Fibroblast of peridontal ligament (primary cell): ENCODE measurements at regions not wholly inside any gene's neighbourhood (a gene's known extent, or its start where the extent isn't known, plus 50 kb on each side); places are given as distances from the start of the nearest gene placed in this dataset.
A peak's percentile ranks its signal among the peaks of the same experiment; 100 is the strongest.
"Not testable (repeated sequence)": the region's sequence is repeated elsewhere in the genome, so short reads cannot be mapped to it uniquely, and the experiment has no call there.

Experiments used
- DNase-seq: peaks from one replicate; pipeline ENCODE4 v3.0.0-alpha.2; 2010; ENCODE audit errors: extremely low read depth

DNA sequence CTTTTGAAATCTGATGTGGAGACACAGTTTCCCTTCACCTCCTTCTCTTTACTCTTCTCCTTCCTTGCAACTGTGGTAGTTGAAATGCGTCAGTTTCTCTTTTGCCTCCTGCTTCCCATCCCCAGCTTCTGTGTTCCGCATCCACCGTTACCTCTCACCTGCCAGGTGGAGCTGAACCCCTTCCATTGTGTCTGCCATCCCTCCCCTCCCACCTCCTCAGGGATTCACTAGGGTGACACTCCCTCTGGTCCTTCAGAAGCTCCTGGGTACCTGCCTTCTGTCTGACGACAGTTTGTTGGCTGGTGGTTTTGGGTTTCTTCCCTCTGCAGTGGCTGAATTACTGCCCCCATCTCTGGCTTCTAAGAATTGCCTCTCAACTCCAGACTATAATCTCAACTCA lies 132.1 kb downstream of the SLC24A2 start:
- no peak for DNase-seq

DNA sequence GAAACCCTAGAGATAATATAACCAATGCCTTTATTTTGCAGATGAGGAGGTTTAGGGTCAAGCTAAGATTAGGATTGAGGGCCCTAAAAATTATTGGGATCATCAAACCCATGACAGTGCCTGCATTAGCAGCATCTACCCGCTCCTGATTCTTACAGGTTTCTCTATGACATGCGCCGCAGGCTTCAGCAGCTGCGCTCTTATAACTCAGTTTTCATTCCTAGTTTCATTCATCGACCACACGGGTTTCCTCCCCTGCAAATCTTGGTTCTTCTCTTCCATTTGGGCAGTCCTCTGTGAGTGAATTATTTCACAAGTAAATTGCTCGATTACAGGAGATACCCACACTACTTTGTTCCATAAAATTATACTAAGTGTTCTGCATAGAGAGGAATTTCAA lies 137.2 kb downstream of the SLC24A2 start:
- no peak for DNase-seq

DNA sequence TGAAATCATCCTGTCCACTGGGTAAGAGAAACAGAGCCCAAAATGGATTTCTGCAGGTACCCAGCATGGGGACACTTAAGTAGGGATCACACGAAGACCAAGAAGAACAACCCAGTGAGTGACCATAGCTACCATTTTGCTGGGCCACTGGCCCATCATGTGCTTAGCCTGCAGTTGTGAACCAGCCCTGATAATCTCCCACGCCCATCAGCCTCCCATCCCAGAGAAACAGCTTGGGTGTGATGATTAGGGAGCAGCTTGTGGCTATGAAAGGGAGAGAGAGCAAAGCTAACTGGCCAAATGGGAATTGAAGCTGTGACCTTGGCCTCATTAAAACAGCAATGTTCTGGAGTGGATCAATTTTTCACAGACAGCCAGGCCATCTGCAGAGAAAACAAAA lies 138.5 kb downstream of the SLC24A2 start:
- DNase-seq = no peak

DNA sequence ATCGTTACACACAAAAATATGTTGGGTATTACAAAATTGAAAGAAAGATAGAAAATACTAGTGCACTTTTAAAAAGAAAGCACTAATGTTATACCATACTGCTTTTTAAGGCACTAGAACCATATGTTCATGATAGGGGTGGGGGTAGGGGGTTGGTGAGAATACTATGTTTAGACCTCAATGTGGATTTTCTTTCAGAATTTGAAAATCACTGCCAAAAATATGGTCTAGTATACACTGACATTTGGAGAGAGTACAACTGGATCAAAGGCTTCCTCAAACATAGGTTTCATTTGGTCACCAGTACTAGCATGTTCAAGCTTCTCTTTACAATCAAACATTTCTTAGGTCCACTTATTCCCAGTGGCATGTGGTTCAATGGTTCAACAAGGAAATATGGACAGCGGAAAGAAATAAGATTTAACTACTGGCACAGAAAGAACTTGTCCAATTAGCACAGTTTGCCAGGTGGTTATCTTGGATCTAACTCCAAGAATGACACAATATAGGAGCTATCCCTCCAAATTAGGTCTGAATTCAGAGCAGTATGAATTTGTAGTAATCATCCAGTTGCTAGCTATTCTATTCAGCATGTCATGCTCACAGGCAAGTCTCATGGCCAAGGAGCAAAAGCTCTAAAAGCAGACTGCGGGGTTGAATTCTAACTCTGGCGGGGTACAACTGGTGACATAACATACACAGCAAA lies 139.3 kb downstream of the SLC24A2 start:
- DNase-seq = no peak

DNA sequence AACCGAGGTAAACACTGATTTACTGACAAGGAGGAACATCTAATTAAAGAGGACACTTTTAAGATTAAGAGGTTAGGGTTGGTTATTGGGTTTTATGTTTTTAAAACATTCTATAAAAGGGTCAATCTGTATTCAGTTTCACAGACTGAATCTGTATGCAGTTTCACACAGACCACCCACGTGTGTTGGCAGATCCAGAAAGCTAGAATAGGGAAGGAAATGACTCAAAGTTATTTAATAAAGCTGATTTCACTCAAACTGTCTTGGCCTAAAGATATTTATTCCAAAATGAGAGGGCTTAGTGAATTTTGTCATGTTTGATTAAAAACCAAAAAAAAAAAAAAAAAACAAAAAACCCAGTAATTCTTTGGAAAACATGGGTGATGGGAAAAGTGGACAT lies 140.2 kb downstream of the SLC24A2 start:
- DNase-seq = no peak

DNA sequence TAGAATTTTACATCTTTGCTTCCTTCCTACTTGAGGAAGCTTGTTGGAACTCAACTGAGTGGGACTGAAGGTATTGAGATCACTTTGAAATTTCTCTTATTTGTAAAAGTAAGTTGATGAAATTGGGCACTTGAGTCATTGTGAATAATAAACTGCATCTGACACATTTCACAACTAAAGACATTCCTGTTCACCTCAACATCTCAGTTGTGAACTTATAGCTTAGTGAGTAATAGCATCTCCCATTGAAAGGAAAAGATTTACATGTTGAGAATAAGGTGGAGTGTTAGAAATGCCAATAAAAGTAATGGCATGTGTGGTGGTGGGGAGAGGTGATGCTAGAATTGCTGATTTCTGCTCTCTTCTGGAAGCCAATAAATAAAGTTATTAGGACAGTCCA lies 145.0 kb downstream of the SLC24A2 start:
- DNase-seq = no peak

DNA sequence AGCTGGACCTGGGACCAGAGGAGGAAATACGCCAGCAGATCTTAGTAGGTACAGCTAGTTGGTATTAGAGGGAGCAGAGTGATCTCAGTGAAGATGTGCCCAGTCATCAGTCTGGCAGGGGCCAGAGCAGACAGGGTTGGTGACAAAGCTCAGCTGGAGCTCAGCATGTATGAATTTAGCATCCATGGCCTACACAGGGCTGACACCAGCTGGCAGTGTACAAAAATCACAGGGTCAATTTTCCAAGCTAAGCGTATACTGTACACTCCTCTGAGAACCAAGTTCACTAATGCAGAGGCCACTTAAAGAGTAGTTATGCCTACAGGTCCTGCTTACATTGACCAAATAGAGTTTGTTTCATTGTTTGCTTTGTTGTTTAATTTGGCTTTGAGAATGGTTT lies 146.6 kb downstream of the SLC24A2 start:
- DNase-seq = no peak

DNA sequence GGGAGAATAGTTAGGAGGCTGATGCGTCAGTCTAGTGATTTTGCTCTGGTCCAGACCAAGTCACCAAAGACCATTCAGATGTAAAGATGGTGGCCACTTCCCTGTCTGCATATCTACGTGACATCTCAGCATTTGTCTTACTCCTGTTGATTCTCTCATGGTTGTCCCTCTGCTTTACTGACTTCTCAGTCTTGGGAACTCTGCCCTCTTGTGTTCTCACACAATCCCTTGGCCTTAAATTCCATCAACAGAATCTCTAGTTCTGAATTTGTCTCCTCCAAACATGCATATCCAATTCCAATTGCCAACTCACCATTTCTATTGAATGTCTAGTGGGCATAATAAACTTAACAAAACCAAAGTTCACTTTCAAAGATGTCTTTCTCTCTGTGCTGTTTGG lies 147.8 kb downstream of the SLC24A2 start:
- DNase-seq = peak; percentile 2

DNA sequence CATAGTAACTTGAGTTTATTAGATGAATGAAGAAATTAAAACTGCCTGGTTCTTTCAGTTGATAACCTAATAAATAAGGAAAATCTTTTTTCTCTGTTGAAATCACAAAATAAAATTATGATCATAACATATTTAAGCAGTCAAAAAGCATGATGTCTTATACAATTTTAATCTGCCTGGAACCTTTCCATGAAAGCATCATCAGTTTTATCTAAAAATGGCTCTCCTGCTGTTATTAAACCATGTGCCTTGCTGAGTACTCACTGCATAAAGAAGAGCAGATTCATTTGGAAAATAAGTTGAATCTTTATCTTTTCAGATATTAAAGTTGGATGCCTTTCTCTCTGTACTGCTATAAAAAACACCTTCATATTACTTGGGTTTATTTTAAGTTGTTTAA lies 148.8 kb downstream of the SLC24A2 start:
- no peak for DNase-seq

DNA sequence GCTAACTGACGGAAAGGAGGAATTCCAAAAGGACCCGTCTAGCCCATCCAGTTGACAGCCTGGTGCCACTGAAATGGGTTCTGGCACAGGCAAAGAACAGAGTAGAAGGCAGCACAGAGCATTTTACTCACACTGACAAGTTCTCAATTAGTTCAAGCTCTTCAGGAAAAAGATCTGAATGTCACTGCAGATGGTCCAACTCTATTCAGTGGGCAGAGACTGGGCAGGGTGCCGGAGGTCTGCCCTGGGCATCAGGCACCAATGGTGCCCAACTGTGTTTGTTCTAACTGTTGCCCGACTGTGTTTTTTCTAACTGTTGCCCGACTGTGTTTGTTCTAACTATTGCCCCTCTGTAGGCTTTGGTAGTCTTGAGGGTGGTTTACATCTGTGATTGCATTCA lies 151.8 kb downstream of the SLC24A2 start:
- DNase-seq = no peak

DNA sequence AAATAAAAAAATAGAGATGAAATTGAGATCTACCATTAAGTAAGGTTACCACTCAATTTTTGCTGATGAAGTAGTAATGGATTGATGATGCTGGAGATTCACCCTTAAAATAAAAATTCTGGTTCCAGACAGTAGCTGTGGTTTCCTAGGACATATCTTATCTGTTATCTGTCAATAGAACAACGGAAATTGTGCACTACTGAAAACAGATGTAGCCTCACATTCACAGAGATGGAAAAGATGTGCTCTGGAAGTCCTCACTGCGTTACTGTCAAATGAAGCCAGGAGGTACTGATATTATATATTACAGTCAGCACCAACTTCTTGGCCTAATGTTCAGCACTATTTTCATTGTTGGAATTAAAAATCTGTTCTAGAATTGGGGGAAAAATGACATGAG lies 154.0 kb downstream of the SLC24A2 start:
- no peak for DNase-seq

DNA sequence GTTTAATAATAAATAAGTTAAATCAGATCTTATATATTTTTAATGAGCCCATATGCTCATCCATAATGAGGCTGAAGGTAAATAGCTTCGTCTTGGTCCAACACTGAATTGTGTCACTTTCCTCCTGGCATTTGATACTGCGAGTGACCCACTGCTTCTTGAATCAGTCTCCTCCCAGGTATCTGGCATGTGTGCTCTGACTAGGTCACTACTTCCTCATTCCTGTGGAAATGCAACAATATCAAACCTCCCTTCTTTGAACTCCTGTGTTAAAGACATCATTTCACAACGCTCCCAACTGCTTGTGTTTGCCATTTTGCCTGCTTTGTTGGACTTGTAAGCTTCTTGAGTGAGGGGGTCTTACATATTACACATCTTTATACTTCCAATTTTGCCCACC lies 157.7 kb downstream of the SLC24A2 start:
- DNase-seq = no peak

DNA sequence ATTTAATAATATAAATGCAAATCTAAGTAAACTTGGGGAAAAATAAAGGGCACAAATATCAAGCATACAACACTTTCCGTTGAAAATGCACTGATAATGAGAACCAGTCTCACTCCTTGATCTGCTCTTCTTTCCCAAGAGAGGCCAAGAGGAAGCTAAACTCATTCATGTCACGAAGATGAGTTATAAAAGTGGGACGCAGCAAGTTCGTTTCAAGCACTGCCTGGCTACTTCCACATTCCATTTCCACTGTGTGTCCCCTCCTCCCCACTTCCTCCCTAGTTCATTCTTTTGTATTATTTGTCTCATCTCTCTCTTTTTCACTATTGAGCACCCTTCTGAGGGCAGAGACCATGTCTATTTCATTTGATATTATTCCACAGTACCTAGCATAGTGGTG lies 158.1 kb downstream of the SLC24A2 start:
- no peak for DNase-seq

DNA sequence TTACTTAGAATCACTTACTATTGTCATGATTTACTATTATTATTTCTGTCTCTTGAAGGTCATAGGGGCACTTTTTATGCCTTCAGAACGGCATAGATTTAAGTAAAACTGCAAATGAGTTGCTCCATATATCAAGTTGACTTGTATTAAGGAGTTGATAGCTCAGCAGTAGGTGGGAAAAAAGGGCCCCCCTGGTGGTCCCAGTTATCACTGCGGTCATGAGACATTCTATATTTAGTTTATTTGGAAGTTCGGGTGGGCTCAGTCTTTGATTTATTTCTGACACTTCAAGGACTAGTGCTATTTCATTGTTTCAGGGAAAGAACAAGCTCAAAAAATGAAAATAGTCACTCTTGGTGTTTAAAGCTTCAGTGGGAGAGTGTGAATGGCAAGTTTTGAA lies 159.3 kb downstream of the SLC24A2 start:
- DNase-seq = no peak

DNA sequence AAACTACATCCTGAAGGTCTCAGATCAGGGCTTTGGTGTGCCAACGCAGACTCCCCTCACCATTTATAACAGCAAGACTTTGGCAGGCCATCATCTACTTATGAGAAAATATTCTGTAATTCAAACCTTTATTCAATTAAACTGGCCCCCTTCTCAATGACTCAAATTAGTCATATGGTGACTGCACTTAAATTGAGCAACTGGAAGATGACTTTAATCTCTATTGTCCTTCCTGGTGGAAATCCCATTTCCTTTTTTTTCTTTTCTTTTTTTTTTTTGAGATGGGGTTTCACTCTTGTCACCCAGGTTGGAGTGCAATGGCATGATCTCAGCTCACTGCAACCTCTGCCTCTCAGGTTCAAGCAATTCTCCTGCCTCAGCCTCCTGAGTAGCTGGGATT lies 163.4 kb downstream of the SLC24A2 start:
- not testable (repeated sequence) for DNase-seq

DNA sequence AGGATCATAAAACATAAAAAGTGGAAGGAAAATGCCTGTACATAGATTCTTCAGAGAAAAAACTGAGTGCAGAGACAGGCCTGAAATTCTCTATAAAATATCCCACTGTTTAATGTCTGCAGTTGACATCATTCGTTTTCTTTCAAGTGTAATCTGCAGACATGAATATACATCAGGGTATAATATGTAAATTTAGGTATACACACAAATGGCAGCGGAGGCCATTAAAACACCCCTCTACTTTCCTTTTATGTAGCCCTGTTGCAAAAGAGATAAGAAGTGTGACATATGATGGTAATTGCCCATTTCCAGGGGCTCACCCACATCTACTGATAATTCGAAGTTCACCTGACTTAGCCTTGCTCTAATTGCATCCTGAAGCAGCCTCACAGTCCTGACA lies 164.3 kb downstream of the SLC24A2 start:
- DNase-seq = no peak

DNA sequence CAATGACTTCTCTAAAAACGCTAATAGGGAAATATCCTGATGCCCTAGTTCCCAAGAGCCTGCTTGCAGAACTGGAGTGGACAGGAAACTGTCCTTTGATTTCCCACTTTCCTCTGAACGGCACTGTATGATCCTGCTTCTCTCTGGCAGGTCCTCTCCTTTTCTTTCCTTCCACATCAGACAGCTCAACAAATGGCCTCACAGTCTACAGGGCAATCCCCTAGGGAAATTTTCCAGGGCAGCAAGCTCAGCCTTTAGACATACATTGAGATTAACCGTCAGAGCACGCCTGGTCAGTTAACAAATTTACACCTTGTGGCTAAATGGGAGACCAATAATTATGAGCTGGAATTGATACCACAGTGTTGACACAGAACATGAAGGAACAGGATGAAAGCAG lies 164.9 kb downstream of the SLC24A2 start:
- DNase-seq = no peak

DNA sequence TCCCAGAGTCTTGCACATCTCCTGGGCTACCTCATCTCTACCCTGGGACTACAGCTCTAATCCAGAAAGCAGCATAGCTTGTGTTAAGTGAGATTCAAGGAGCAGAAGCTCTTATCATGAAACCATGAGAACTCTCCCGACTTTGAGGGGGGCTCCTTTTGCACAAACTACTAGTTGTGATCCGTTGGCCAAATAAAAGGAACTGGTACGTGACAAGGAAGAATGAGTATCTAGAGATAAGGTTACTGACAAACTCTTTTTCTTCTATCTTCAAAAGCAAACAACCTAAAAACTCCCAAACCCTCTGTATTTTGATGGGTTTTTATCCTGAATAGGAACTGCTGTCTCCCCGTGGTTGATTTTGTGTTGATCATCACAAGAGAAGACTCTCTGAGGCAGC lies 168.5 kb downstream of the SLC24A2 start:
- DNase-seq = no peak

DNA sequence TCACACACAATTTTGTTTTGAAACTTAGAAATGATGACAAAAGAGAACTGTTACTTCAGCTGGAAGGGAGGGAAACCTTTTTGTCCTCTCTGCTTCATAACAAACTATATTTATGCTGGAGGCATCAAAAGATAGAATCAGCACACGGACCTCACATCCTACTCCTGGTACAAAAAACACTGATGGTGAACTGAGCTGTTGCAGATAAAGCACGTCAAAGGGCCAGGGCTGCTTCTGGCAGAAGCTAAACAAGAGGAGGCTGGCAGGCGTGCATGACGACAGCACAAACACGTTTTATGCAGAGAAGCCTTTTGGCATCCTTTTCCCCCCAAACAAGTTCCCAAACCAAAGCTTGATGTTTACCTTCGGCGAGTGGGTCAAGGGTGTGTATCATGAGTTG lies 169.6 kb downstream of the SLC24A2 start:
- DNase-seq = no peak

DNA sequence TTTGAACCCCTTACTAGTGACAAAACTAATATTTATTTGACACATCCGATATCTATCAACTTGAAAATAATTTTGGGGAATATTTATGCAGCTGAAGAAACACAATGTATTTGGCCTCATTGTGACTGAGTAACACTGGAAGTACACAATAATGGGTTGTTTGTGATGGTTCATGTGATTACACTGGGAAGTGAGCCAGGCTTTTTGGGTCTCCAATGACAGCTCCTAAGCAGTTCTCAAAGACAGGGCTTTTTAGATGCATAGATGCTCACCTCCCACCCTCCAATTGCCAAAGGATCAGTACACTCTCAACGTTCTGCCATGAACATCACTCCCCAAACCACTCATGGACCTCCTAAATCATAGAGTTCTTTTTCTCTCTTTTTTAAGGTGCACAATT lies 170.0 kb downstream of the SLC24A2 start:
- DNase-seq = no peak

DNA sequence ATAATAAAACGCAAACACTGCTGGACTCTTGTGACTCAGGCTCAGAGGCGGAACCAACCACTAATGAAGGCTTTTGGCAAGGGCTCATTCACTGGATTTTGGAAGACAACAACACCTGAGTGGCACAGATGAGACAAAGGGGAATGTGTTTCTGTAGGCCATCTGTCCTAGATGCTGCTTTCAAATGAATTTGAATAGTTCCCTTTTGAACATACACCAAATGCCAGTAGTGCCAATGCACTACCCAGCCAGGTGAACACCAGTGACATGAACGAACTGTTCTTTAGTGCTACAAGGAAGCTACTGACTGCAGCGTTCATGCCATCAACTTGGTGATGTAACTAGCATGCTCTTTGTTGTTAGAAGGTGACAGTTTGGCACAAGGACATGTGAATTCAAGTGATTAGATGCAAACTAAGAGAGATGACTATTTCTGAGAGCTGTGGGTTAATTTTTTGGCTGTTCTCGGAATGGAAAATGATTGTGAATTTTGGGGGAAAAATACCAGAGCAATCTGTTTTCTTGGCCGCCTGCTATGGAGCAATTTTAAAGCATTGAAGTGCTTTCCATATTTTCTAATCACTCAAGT lies 173.7 kb downstream of the SLC24A2 start:
- no peak for DNase-seq

DNA sequence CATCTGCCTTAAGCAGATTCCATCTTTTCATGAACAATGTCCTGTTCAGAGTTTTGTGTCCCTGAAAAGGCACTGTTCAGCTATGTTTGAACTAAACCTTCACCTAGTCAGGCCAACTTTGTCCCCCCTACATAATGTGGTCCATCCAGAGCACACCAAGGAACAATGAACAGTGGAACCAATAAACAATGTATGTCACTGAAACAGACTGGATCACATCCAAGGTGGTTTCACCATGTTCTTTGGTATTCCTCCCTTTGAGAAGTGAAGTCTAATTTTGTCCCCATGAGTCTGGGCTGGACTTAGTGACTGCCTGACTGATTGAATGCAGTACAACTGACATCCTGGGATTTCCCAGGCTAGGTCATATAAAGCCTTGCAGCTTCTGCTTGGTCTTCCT lies 174.5 kb downstream of the SLC24A2 start:
- no peak for DNase-seq

DNA sequence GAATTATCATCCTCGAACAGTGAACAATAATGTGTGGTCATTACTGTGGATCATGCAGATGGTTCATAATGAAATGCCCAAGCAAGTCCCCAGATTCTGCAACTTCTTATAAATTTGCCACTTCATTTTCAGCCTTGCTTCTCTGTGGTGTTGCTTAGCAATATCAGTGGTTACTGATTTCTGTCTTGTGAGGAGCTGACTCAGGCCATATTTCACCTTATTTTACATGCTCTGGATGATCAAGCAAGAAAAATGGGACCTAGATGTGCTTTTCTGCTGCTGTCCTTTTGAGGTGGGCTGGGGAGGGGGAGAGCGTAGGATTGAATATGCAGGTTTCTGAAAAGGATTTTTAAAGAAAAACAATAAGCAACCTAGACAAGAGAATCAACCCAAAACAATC lies 188.3 kb downstream of the SLC24A2 start:
- DNase-seq = no peak

DNA sequence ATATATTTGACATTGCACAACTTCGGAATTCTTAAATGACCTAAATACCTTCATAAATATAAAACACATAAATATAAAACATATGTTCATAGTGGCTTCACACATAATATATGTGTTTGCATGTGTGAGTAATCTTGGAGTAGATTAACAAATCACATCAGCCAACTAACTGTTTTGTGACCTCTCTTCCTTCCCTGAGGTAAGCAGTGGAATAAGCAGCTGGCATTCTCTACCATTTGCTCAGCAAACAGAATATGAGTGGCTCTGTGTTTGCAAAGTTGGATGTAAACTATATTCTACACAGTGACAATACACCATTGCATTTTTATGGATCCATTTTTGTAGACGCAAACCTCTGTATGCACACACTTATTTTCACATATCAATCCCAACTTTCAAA lies 189.9 kb downstream of the ACER2 start:
- no peak for DNase-seq
